ENCODE measurements at regions not wholly inside any gene's neighbourhood (a gene's known extent, or its start where the extent isn't known, plus 50 kb on each side); places are given as distances from the start of the nearest gene placed in this dataset.

DNA sequence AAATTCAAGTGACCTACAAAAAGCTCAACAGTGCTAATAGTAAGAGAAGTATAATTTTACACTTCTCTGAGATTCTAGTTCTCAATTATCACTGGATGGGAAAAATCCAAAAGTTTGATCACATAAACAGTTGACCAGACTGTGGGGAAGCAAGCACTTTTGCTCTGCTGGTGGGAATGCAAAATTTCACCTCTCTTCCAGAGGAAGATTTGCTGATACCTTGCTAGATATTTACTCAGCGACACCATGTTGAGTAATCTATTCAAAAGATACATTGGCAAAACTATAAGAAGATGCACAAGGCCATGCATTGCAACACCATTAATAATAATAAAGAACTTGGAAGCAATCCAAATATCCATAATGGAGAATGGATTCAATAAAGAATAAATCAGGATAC lies 204.4 kb downstream of the MREG start:
- TF ChIP-seq CTCF (IDR thresholded peaks at IDR 0.05) (no peak), PRDM15 (CRISPR knock-in tag; IDR thresholded peaks at IDR 0.05) (no peak), ATF2 (CRISPR knock-in tag; IDR thresholded peaks at IDR 0.05; ENCODE audit: borderline replicate concordance, low read depth) (no peak), FOXJ3 (CRISPR knock-in tag; IDR thresholded peaks at IDR 0.05; ENCODE audit: borderline replicate concordance) (no peak), ZNF671 (CRISPR knock-in tag; IDR thresholded peaks at IDR 0.05) (no peak), OVOL2 (CRISPR knock-in tag; IDR thresholded peaks at IDR 0.05; ENCODE audit: borderline replicate concordance) (no peak), NR2C2 (CRISPR knock-in tag; IDR thresholded peaks at IDR 0.05) (no peak), ELF4 (CRISPR knock-in tag; IDR thresholded peaks at IDR 0.05; ENCODE audit: low read depth) (no peak), ZNF121 (CRISPR knock-in tag; IDR thresholded peaks at IDR 0.05) (no peak)
- TF ChIP-seq, protein P1, sequence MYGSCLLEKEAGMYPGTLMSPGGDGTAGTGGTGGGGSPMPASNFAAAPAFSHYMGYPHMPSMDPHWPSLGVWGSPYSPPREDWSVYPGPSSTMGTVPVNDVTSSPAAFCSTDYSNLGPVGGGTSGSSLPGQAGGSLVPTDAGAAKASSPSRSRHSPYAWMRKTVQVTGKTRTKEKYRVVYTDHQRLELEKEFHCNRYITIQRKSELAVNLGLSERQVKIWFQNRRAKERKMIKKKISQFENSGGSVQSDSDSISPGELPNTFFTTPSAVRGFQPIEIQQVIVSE (CRISPR knock-in tag; IDR thresholded peaks at IDR 0.05; ENCODE audit: borderline replicate concordance): no peak
- TF ChIP-seq, protein P2, sequence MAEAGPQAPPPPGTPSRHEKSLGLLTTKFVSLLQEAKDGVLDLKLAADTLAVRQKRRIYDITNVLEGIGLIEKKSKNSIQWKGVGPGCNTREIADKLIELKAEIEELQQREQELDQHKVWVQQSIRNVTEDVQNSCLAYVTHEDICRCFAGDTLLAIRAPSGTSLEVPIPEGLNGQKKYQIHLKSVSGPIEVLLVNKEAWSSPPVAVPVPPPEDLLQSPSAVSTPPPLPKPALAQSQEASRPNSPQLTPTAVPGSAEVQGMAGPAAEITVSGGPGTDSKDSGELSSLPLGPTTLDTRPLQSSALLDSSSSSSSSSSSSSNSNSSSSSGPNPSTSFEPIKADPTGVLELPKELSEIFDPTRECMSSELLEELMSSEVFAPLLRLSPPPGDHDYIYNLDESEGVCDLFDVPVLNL (CRISPR knock-in tag; IDR thresholded peaks at IDR 0.05; ENCODE audit: borderline replicate concordance, low read depth): no peak
